OCI-LY7 (cell line): ENCODE measurements at regions not wholly inside any gene's neighbourhood (a gene's known extent, or its start where the extent isn't known, plus 50 kb on each side); places are given as distances from the start of the nearest gene placed in this dataset.

Experiments
- BruUV-seq: library from RNA; stranded (reverse); fragments of 400-500 nt; replicated peaks from 2 replicates; lab custom pipeline; 2021; lab: Mats Ljungman, UMichigan
- CTCF ChIA-PET: fragments of 300-600 bp; sonication (Branson Sonifier 250); formaldehyde crosslinking; loops from one replicate; lab custom pipeline; 2022; ENCODE audit warnings: antibody characterized with exemption; ENCODE audit not compliant: unreplicated experiment; lab: Charles Lee
- POLR2A ChIA-PET: fragments of 300-600 bp; sonication (Branson Sonifier 250); formaldehyde crosslinking; loops from one replicate; lab custom pipeline; 2022; ENCODE audit warnings: antibody characterized with exemption; lab: Charles Lee
- DNase-seq: peaks from one replicate; pipeline ENCODE4 v3.0.0-alpha.2; 2015; ENCODE audit warnings: low spot score
- H2AFZ ChIP-seq: fragments of 200-600 bp; sonication (generic), shearing (Covaris generic); 2 replicates; pipeline ENCODE4 v1.6.1; 2014; ENCODE audit warnings: mild to moderate bottlenecking, antibody characterized with exemption, low read length, moderate library complexity
- H3K27ac ChIP-seq: fragments of 200-600 bp; sonication (generic); 2 replicates; pipeline ENCODE4 v1.5.1; 2014; ENCODE audit warnings: mixed run types, low read depth, mild to moderate bottlenecking, moderate library complexity, low read length, inconsistent platforms; ENCODE audit not compliant: poor library complexity, severe bottlenecking
- H3K36me3 ChIP-seq: fragments of 200-600 bp; sonication (generic); 2 replicates; pipeline ENCODE4 v1.6.1; 2014; ENCODE audit warnings: mild to moderate bottlenecking, antibody characterized with exemption, low read length, moderate library complexity, mixed read lengths; ENCODE audit not compliant: insufficient read depth
- H3K4me1 ChIP-seq: fragments of 200-600 bp; sonication (generic); 2 replicates; pipeline ENCODE4 v1.5.1; 2014; ENCODE audit warnings: mild to moderate bottlenecking, low read length; ENCODE audit not compliant: insufficient read depth, poor library complexity, severe bottlenecking
- H3K4me2 ChIP-seq: fragments of 200-600 bp; sonication (generic); 2 replicates; pipeline ENCODE4 v1.6.1; 2014; ENCODE audit warnings: mild to moderate bottlenecking, low read length
- H3K4me3 ChIP-seq: fragments of 200-600 bp; sonication (generic); 2 replicates; pipeline ENCODE4 v1.5.1; 2014; ENCODE audit warnings: mild to moderate bottlenecking, low read depth, low read length; ENCODE audit not compliant: poor library complexity, severe bottlenecking
- H3K79me2 ChIP-seq: fragments of 200-600 bp; sonication (generic); 2 replicates; pipeline ENCODE4 v1.6.1; 2016; ENCODE audit warnings: low read depth, mild to moderate bottlenecking, low read length, moderate library complexity, mixed read lengths; ENCODE audit not compliant: insufficient read depth
- H3K9me2 ChIP-seq: fragments of 200-600 bp; sonication (generic); 2 replicates; pipeline ENCODE4 v1.6.1; 2016; ENCODE audit warnings: mild to moderate bottlenecking, low read length, mixed read lengths; ENCODE audit not compliant: insufficient read depth
- H3K9me3 ChIP-seq: fragments of 200-600 bp; sonication (generic); 2 replicates; pipeline ENCODE4 v1.6.1; 2014; ENCODE audit warnings: mild to moderate bottlenecking, mixed run types, low read length, mixed read lengths
- H4K20me1 ChIP-seq: fragments of 200-600 bp; sonication (generic); 2 replicates; pipeline ENCODE4 v1.6.1; 2014; ENCODE audit warnings: mild to moderate bottlenecking, antibody characterized with exemption, low read length, moderate library complexity, mixed read lengths; ENCODE audit not compliant: insufficient read depth
- CTCF ChIP-seq: fragments of 200-600 bp; sonication (generic); conservative IDR thresholded peaks from 2 replicates; pipeline ENCODE4 v1.5.1; 2014; ENCODE audit warnings: mild to moderate bottlenecking, antibody characterized with exemption, low read length, moderate library complexity, mixed read lengths
- EZH2phosphoT487 ChIP-seq: fragments of 200-600 bp; sonication (generic); IDR thresholded peaks from 2 replicates; pipeline ENCODE4 v1.6.1; 2018; ENCODE audit warnings: low read depth, borderline replicate concordance, mild to moderate bottlenecking, mixed run types, antibody characterized with exemption, low read length, moderate library complexity, mixed read lengths
- intact Hi-C: fragments of 100-400 bp; cut with micrococcal nuclease; formaldehyde crosslinking; loops from one replicate; pipeline ENCODE4 v1.10.0; 2022; ENCODE audit not compliant: unreplicated experiment

GRCh38 chr15:60134609-60135008, 130.5 kb downstream of the FOXB1 start:
- intact Hi-C loops = no loop called here
- Histone ChIP-seq H3K9me2 (no peaks in the 10 kb centered on the region), H3K36me3 (no peaks in the 10 kb centered on the region), H3K4me2 (no peak overlapping the region), H3K4me1 (no peaks in the 10 kb centered on the region), H4K20me1 (no peaks in the 10 kb centered on the region), H3K9me3 (no peaks in the 10 kb centered on the region), H3K4me3 (no peak overlapping the region), H3K27ac (no peak overlapping the region), H3K79me2 (no peaks in the 10 kb centered on the region), H2AFZ (no peak overlapping the region)
- ChIA-PET POLR2A (interaction anchor here (0.8 kb wide), 1 partner anchor 13 kb away, joined by 3 read pairs; no protein-coding TSS in a partner anchor), CTCF (no interaction called here)
- DNase-seq = no peak
- BruUV-seq = no TSS peak
- peak; percentile 52 for TF ChIP-seq CTCF
- TF ChIP-seq EZH2phosphoT487 = no peak

GRCh38 chr15:60135961-60136360, 131.8 kb downstream of the FOXB1 start:
- no peaks in the 10 kb centered on the region for H4K20me1 ChIP-seq
- no peak for TF ChIP-seq CTCF
- no peak for TF ChIP-seq EZH2phosphoT487
- no peak for DNase-seq
- H3K4me1 ChIP-seq = no peaks in the 10 kb centered on the region
- ChIA-PET POLR2A (no interaction called here), CTCF (no interaction called here)
- no peaks in the 10 kb centered on the region for H3K36me3 ChIP-seq
- H3K27ac ChIP-seq = no peak overlapping the region
- BruUV-seq = no TSS peak
- no peaks in the 10 kb centered on the region for H3K79me2 ChIP-seq
- intact Hi-C loops = no loop called here
- H3K4me2 ChIP-seq = no peak overlapping the region
- no peak overlapping the region for H2AFZ ChIP-seq
- H3K9me2 ChIP-seq = no peaks in the 10 kb centered on the region
- no peaks in the 10 kb centered on the region for H3K9me3 ChIP-seq
- no peak overlapping the region for H3K4me3 ChIP-seq

GRCh38 chr15:60137711-60138396, 133.7 kb downstream of the FOXB1 start:
- intact Hi-C loops = no loop called here
- ChIA-PET CTCF (no interaction called here), POLR2A (interaction anchor here (0.7 kb wide), 1 partner anchor 1192 kb away, joined by 3 read pairs; no protein-coding TSS in a partner anchor)
- Histone ChIP-seq H2AFZ (no peak overlapping the region), H4K20me1 (no peaks in the 10 kb centered on the region), H3K4me1 (no peaks in the 10 kb centered on the region), H3K36me3 (no peaks in the 10 kb centered on the region), H3K9me3 (no peaks in the 10 kb centered on the region), H3K4me3 (no peak overlapping the region), H3K9me2 (no peaks in the 10 kb centered on the region), H3K79me2 (no peaks in the 10 kb centered on the region), H3K27ac (no peak overlapping the region), H3K4me2 (no peak overlapping the region)
- no TSS peak for BruUV-seq
- DNase-seq = no peak
- TF ChIP-seq CTCF (no peak), EZH2phosphoT487 (no peak)
